Activated CD4-positive, alpha-beta T cell treated with anti-CD3 and anti-CD28 coated beads for 24 hours (primary cell): ENCODE measurements at regions not wholly inside any gene's neighbourhood (a gene's known extent, or its start where the extent isn't known, plus 50 kb on each side); places are given as distances from the start of the nearest gene placed in this dataset.

ENCODE experiments used
- DNase-seq, 2 donors: peaks; one replicate each; pipeline ENCODE4 v3.0.0-alpha.2; 2020; ENCODE audit warnings: low read depth in 2 of 2

DNA sequence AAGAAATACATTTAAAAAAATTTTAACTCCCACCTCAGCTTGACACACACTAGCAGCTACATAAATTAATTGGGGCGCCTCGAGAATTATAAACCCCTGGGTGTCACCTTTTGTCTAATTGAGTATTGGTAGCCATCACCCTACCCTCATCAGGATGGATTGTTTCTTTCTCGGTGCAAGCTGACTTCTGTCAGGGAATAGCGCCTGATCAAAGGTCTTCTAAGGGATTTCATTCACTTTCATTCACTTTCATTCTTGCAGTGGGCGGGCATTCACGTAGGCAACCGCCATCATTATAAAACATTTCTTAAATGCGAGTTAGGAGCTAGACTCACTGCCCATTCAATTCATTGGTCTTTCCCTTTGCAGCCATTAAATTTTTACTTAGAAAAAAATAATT, 239.2 kb upstream of the SASH1 start:
- DNase-seq: no peak

DNA sequence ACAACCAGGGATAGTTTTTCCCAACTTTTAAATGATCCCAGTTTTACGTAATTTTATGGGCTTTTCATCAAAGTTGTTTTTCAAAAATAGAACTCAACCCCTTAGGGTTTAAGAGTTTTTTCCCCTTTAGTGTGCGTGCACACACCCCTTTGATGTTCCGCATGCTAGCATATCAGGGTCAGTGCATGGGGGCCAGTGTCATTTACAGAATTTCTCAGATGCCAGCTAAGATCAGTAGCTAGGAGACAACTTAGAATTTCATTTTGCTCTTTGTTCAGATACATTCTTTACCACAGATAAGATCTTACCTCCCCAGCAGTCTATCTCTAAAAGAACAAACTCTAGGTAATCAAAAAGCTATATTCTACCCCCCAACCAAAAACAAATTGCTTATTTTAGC, 238.5 kb upstream of the SASH1 start:
- DNase-seq: no peak

DNA sequence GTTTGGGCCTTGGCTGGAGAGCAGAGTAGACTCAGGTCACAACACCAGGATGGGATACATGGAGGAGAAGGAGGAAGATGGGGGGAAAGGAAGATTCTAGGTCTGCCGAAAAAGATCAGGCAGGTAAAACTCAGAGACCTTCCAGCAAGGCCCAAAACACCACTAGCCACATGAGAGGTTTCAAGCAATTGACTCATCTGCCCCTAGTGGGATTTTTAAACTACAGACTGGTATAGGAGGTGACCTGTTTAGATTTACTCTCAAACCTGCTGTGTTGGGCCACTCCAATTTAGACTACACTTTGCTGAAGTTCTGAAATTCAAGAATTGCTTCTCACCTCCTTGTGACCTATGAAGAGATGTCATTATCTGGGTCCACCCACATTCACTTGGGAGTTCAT, 236.9 kb upstream of the SASH1 start:
- no peak for DNase-seq

DNA sequence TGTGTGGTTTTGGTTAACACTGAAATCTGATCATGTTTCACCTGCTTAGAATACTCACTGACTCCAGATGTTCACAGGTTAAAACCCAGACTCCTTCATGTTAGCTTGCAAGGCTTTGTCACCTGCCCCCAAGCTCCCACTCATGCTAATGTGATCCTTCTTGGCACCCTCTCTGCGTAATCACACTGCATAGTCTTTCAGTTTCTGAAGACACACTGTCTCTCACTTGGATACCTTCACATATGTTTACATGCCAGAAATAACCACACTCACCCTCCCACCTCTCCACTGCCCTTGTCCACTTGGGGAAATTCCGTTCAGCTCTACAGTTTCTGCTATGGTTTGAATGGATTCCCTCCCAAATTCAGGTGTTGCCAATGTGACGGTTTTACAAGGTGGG, 234.7 kb upstream of the SASH1 start:
- DNase-seq: no peak

DNA sequence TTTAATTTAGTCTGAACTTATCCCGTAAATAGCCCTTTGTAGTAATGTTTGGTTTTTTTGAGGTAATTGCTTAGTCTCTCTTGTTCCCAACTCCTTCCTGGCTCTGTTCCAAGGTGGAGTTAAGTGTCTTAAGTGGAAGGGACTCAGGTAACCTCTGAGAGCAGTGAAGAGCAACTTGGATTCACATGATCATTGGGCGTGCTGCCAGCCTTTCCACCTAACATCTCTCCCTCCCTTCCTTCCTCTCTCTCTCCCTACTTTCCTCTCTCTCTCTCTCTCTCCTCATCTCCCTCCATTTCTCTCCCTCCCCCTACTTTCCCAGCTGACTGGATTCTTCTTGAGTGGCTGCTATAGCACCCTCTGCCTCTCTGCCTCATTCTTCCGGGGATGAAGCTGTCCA, 232.9 kb upstream of the SASH1 start:
- no peak for DNase-seq

DNA sequence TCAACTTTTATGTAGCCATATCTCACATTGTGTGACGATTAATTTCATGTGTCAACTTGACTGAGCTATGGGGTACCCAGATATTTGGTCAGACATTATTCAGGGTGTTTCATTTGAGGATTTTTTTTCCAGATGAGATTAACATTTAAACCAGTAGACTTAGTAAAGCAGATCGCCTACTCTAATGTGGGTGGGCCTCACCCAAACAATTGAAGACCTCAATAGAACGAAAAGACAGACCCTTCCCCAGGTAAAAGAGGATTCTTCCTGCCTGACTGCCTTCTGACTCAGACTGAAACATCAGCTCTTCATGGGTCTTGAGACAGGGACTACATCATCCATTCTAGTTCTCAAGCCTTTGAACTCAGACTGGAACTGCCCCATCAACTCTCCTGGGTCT, 231.7 kb upstream of the SASH1 start:
- DNase-seq: no peak

DNA sequence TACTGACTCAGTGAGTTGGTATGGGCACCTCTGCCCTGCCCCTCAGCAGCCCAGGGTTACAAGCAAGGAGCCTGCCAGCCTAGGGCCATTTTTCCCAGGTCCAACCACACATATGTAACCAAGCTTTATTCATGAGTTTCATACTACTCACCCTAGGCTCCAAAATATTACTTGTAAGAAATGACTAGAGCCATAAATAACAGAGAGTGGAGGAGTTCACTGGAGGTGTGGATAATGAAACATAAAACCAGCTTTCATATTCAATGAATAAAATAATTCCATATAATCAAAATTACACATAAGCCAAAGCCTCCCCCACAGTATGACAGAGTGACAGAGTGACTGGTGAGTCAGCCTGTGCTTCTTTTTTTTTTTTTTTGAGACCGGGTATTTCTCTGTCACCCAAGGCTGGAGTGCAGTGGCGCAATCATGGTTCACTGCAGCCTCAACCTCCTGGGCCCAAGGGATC, 229.8 kb upstream of the SASH1 start:
- no peak for DNase-seq

DNA sequence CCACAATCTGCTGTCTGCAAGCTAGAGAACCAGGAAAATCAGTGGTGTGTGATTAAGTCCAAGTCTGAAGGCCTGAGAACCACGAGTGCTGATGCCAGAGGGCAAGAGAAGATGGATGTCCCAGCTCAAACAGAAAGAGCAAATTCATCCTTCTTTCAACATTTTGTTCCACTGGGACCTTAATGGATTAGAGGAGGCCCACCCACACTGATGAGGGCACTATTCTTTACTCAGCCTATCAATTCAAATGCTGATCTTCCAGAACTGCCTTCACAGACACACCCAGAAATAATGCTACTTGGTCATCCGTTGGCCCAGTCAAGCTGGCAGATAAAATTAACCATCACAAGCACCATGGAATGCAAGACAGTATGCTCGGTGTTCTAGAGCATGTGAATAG, 226.6 kb upstream of the SASH1 start:
- DNase-seq: no peak

DNA sequence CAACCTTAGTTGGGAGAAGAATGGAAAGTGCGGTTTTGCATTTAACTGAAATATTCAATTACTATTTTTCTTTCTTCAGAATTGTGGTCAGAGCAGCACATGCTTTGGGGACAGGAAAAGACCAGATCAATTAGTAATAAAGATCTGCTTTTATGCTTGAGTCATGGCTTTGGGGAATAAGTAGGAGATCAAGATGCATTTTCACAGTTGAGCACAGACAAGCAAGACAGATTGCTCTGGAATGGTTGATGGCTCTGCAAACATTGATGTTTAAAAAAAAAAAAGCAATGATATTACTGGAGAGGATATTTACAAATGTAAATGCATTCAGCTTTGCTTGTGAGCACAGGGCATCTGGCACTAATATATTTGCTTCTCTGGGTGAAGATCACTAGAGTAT, 224.4 kb upstream of the SASH1 start:
- DNase-seq: no peak

DNA sequence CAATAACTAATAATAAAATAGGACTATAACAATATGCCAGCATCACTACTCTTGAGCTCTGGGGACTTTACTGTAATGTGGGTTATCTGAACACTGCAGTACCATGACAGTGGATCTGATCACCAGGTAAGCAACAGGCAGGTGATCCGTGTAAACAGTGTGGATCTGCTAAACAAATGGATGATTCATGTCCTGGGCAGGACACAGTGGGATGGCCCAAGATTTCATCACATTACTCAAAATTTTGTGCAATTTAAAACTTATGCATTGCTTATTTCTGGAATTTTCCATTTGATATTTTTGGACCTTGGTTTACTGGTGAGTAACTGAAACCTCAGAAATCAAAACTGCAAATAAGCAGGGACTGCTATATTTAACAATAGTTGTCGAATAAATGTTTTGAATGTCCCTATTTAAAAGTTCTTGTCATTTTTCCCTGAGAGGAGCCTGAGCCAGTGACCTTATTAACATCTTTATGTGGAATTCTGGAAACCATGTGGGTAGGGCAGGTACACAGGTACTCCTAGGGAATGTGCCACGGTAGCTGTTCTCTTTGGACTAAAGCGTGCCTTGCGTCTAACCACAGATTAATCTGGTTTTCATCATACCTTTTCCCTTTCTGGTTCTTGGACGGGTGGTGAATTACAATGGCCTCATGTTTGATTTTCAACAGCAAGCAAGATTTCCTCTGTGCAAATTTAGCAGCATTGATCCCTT, 214.5 kb upstream of the SASH1 start:
- DNase-seq: no peak

DNA sequence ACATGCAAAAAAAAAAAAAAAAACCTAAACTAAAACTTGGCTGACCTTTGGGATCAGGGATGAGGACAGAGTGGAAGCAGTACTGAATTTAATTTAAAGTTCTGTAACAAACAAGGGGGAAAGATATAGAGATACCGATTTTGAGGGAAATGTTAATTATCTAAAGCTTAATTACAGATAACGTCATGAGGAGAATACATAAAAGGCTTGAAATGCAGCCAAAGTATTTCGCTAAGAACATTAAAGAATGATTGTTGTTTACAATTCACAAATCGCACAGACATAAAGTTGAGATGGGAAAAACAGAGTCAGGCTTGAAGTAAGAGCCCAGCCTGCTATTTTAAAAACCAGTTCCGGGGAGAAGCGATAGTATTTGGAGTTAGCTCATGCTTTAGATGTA, 208.0 kb upstream of the SASH1 start:
- DNase-seq: no peak

DNA sequence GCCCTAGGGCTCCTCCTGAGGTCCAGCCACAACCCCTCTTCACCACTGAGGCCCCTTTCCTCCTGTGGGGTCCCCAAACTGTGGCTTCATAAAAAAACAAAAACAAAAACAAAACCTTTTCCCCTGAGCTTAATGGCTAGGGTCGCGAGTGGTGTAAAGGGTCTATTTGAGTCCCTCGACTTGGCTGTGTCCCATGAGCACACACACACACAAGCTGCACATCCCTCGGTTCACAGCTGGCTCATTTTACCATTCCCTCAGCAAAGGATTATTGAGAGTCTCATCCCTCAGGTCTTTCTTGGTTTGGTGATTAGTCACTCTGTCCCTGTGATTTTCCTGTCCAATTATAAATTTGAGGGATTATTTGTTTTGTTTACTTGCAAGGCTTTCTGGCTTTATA, 206.1 kb upstream of the SASH1 start:
- DNase-seq: no peak

DNA sequence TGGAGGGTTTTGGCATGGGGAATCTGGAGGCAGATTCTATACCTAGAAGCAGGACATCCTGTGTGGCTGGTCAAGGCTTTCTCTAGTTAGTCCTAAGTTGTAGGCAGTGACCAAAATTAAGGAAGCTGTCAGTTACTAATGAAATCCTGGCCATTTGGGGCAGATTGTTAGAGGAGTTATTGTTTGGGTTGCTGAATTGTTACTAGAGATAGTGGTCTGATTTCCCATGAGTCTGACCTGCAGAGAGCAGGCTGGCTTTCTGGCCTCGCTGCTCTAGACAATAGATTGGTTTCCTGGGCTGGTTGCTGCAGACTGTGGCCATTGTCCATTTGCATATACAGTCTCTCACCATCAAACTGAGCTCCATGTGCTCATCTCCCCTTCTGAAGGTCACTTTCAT, 205.0 kb upstream of the SASH1 start:
- no peak for DNase-seq

DNA sequence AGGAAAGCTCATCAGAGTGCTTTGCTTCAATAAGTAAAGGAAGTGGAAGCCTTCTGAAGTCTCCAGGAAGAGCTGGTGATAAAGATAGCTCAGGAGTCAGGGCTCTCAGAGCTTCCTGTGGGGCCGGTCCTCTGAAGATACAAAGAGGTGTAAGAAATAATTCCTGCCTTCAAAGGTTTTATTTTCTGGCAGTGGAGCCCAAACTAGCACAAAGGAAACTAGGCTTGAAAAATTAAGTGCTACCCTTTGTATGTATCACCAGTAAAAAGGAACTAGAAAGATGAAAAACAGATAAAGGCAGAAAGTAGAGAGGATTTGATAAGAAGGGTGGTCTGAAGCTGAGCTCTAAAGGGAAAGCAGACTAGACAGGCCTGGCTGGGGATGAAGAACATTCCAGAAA, 204.1 kb upstream of the SASH1 start:
- DNase-seq: no peak

DNA sequence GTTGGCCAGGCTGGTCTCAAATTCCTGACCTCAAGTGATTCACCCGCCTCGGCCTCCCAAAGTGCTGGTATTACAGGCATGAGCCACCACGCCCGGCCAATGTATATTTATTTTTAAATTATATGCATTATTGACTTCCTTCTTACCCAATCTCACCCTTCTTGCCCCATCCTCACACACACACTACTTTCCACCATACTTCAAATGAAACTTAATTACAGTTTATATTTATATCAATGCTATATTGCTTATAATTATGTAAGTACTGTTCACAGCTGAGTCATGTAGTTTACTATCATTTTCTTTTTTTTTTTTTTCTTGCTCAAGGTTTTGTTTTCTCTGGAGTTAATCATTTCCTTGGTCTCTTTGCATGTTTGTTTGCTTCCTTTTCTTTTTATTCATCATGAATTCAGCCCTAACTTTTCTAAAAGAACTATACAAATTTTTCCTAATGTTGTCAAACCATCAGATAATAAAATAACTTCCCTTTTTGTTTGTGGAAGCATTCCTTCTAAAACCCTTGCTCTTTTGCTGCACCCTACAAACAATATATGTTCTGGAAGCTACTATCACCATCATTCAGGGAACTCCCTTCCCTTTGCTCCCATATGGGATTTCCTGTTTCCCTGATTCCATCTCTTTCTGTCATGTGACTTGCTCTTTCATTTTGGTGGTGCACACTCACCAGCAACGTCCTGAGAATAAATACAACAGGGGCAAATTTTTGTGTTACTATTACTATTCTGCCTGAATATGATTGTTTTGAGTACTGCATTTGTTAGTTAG, 201.7 kb upstream of the SASH1 start:
- DNase-seq: no peak

DNA sequence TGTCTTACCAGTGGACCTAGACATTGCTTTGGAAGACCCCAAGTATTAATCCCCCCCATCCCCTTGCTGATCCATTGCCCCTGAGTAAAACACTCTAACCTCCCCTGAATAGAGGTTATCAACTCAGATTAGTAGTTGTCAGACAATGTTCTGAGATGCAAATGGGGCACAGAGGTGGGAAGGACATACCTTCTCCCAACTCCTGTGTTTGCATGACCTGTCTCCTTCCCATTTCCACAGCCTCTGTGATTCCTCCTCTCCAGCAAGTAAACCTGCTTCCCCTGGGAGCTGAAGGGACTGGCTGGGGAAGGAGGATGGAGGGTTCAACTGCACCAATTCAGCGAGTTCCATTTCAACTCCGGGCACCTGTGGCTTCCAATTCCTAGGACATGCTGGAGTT, 199.8 kb upstream of the SASH1 start:
- DNase-seq: no peak

DNA sequence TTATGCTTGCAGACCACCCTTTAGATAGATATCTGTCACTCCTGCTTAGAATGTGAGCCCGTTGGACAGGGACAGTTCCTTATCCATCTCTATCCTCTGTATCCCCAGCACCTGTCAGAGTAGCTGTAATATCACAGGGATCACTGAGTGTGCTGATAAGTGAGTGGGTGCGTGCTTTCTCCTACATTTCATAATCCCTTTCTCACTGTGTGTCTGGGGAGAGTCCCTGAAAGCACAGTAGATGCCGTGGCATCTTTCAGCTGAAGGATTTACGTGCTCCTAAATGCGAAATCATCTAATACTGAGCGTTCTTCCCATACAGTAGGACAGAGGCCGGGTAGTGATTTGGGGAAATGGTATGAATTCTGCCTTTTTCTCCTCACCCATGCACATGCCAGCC, 198.9 kb upstream of the SASH1 start:
- no peak for DNase-seq

DNA sequence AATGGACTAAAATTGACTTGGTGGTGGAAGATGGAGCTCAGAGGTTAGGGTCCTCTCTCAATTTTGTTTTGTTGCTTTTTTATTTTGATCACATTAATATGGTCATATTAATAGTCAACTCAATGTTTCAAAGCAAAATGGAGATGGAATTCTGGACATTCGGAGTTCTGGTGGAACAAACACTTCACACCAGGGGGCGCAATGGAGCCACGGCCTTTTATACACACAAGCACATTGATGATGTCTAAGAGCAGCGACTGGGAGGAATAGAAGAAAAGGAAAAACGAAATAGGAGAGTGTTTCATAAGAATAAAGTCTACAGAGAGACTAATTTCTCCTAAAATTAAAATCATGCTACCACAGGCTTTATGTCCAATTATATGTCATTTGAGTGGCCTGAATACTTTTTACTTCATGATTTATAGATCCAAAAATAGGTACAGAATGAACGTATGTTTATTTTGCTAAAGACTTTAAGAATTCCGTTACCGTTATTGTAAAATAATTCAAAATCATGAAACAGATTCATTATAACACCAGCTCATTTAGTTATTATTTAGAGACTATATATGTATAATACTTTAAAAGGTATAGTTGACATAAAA, 197.6 kb upstream of the SASH1 start:
- peak; percentile 50 to 65 for DNase-seq

DNA sequence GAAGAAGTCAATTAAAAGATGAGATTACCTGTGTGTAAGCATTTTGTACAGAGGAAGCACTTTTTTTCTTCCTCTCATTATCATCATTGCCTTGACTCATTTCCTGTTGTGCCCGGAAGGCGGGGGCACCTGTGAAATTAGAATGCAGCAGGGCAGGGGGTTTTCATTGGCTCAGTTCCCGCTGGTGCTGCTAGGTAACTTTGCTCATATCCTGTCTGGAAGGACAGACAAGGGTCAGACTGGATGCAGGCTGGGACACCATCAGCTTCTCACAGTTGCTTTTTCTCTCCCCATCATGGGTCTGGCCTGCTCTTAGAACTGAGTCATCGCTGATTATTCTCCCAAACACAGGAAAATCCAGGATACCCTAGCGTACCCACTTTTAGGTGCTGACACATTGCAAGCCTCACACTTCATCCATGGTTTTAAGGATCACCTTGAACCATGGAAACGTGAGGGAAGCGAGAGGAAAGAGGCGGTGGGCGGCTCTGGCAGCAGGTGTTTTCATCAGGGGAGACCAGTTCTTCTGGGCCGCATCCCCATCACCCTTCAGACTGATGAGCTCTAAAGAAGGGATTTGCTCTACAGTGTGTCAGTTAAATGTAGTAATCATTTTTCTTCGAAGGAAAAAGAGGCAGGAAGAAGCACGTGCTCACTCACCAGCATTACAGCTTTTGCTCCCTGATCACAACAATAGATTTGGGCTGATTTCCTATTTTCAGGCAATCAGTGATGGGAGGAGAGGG, 195.7 kb upstream of the SASH1 start:
- peak; percentile 38 to 39 for DNase-seq

DNA sequence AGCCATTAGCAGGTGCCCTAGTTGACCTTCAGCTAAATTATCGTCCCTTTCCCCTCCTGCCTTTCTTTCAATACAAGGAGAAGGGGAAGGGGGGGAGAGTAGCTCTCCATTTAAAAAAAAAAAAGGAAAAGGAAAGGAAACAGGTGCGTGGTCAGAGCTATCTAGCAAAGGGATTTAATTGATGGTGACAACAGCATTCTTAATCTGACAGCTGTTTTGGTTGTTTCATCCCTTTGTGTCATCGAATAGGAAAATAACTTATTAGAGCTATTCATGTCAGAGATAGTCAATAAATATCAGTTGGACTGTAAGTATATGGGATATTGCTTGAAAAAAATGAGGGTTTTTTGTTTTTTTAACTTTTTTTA, 195.2 kb upstream of the SASH1 start:
- no peak for DNase-seq

DNA sequence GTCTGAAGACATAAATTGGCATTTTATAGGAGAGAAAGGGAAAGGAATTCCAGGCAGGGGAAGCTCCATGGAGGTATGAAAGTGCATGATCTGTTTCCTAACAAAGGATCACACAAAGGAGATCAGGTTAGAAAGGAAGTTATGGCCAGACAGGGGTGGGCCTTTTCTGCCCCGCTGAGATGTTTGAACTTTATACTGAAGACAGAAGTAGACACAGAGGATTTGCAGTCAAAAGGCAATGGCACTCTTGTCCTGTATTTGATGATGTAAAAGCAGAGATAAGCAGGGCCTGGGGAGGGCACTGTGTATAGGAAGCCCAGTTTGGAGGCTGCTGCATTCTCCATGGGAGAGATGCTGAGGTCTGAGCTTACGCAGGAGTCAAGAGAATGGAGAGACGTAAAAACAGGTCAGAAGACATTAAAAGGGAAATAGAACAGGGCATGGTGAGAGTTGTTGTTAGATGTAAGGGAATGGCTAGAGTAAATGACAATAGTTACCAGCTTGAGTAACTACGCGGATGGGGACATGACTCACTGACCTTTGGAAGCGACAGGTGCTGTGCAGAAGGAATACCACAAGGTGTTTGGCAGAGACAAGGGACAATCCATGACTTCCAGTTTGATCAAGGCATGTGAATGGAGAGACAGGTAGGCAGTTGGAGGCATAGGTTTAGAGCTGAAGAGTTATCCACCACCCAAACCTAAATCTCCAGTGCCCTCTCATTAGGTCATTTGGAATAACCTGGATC, 190.6 kb upstream of the SASH1 start:
- no peak for DNase-seq

DNA sequence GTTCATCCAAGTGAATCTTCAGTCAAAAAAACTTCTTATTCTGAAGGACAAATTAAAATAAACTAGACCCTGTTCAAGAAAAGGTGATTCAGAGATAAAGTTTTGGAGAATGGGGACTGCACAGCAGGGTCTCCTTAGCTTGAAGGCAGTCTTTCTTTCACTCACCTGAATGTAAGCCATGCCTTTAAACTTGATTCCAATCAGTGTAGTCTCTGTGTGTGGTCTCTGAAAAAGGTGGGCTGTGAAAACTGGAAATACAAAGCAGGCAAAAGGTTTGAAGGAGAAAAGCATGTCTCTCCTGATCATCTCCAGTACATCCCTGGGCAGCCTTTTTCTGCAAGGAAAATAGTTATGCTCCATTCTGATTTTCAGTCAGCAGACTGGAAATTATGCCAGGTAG, 188.0 kb upstream of the SASH1 start:
- DNase-seq: no peak
